Liver (tissue), 8 donors: ENCODE measurements at regions not wholly inside any gene's neighbourhood (a gene's known extent, or its start where the extent isn't known, plus 50 kb on each side); places are given as distances from the start of the nearest gene placed in this dataset.

Experiments
- DNase-seq: peaks from one replicate; pipeline ENCODE4 v3.0.0-alpha.2; 2017; ENCODE audit warnings: low spot score
- H3K27ac ChIP-seq, 2 donors: one replicate each; pipeline ENCODE4 v1.7.0; 2013; ENCODE audit warnings: inconsistent platforms in 2 of 2, low read length in 2 of 2, control low read depth in 1 of 2, low read depth in 1 of 2, mild to moderate bottlenecking in 1 of 2
- H3K27me3 ChIP-seq, 4 donors: one replicate each; pipeline versions ENCODE4 v1.6.1 to v1.7.0; 2013; ENCODE audit warnings: low read length in 3 of 4, inconsistent platforms in 1 of 4, mild to moderate bottlenecking in 1 of 4, moderate library complexity in 1 of 4; ENCODE audit not compliant: control insufficient read depth in 4 of 4, insufficient read depth in 4 of 4
- H3K36me3 ChIP-seq, 4 donors: one replicate each; pipeline versions ENCODE4 v1.6.1 to v1.7.0; 2013; ENCODE audit warnings: low read length in 3 of 4, mild to moderate bottlenecking in 3 of 4, low read depth in 1 of 4, moderate library complexity in 1 of 4; ENCODE audit not compliant: control insufficient read depth in 4 of 4, insufficient read depth in 3 of 4
- H3K4me1 ChIP-seq, 4 donors: one replicate each; pipeline versions ENCODE4 v1.6.1 to v1.7.0; 2013; ENCODE audit warnings: low read length in 3 of 4, mild to moderate bottlenecking in 3 of 4, moderate library complexity in 1 of 4; ENCODE audit not compliant: control insufficient read depth in 4 of 4, insufficient read depth in 4 of 4
- H3K4me3 ChIP-seq, 3 donors: one replicate each; pipeline versions ENCODE4 v1.6.1 to v1.7.0; 2013; ENCODE audit warnings: low read length in 3 of 3, control low read depth in 1 of 3, low read depth in 1 of 3, mild to moderate bottlenecking in 1 of 3
- H3K9ac ChIP-seq, 2 donors: one replicate each; pipeline ENCODE4 v1.7.0; 2013; ENCODE audit warnings: low read length in 2 of 2, mild to moderate bottlenecking in 2 of 2, moderate library complexity in 2 of 2, control low read depth in 1 of 2, low read depth in 1 of 2
- H3K9me3 ChIP-seq, 4 donors: one replicate each; pipeline versions ENCODE4 v1.6.1 to v1.7.0; 2013; ENCODE audit warnings: low read length in 3 of 4; ENCODE audit not compliant: control insufficient read depth in 4 of 4
- EGR1 ChIP-seq, 2 donors: IDR thresholded peaks; 2 replicates each; pipeline ENCODE4 v1.6.1; 2016 to 2018; ENCODE audit warnings: antibody characterized with exemption in 2 of 2, low read depth in 2 of 2
- FOXA1 ChIP-seq: IDR thresholded peaks from 2 replicates; pipeline ENCODE4 v1.6.1; 2016; ENCODE audit warnings: antibody characterized with exemption
- FOXA2 ChIP-seq: IDR thresholded peaks from 2 replicates; pipeline ENCODE4 v1.6.1; 2016; ENCODE audit warnings: antibody characterized with exemption
- GABPA ChIP-seq, 2 donors: IDR thresholded peaks in 1 of 2; conservative IDR thresholded peaks in 1 of 2; 2 replicates each; pipeline ENCODE4 v1.6.1; 2016; ENCODE audit warnings: antibody characterized with exemption in 2 of 2, mild to moderate bottlenecking in 1 of 2, moderate library complexity in 1 of 2
- HNF4G ChIP-seq: IDR thresholded peaks from 2 replicates; pipeline ENCODE4 v1.6.1; 2016; ENCODE audit warnings: antibody characterized with exemption
- JUND ChIP-seq, 2 donors: IDR thresholded peaks; 2 replicates each; pipeline ENCODE4 v1.6.1; 2016; ENCODE audit warnings: antibody characterized with exemption in 2 of 2
- MAX ChIP-seq: IDR thresholded peaks from 2 replicates; pipeline ENCODE4 v1.6.1; 2016; ENCODE audit warnings: antibody characterized with exemption
- NR2F2 ChIP-seq: IDR thresholded peaks from 2 replicates; pipeline ENCODE4 v1.6.1; 2016; ENCODE audit warnings: antibody characterized with exemption
- RAD21 ChIP-seq, 2 donors: IDR thresholded peaks; 2 replicates each; pipeline ENCODE4 v1.6.1; 2016; ENCODE audit warnings: antibody characterized with exemption in 2 of 2, mild to moderate bottlenecking in 2 of 2
- REST ChIP-seq: IDR thresholded peaks from 2 replicates; pipeline ENCODE4 v1.6.1; 2016; ENCODE audit warnings: antibody characterized with exemption, mild to moderate bottlenecking
- RXRA ChIP-seq, 2 donors: IDR thresholded peaks; 2 replicates each; pipeline ENCODE4 v1.6.1; 2017 to 2018; ENCODE audit warnings: antibody characterized with exemption in 2 of 2, mild to moderate bottlenecking in 1 of 2
- SP1 ChIP-seq: IDR thresholded peaks from 2 replicates; pipeline ENCODE4 v1.6.1; 2018; ENCODE audit warnings: antibody characterized with exemption, mild to moderate bottlenecking
- TAF1 ChIP-seq: conservative IDR thresholded peaks from 2 replicates; pipeline ENCODE4 v1.6.1; 2016; ENCODE audit warnings: antibody characterized with exemption, mild to moderate bottlenecking
- YY1 ChIP-seq: IDR thresholded peaks from 2 replicates; pipeline ENCODE4 v1.6.1; 2016; ENCODE audit warnings: antibody characterized with exemption, mild to moderate bottlenecking
- WGBS: extraction: QIAGEN DNeasy Blood & Tissue Kit; methylation state at CpG from one replicate; pipeline ENCODE4 v1.1.7; 2013; 5-methylcytosine and 5-hydroxymethylcytosine counted together
- TF ChIP-seq, protein P1 (sequence below): fragments of 150-350 bp; IDR thresholded peaks from 2 replicates; pipeline ENCODE4 v1.5.1; 2017; ENCODE audit warnings: improper control_type of control experiment, low read depth, low read length; ENCODE audit not compliant: missing input control
- TF ChIP-seq, protein P2 (sequence below): IDR thresholded peaks from 2 replicates; pipeline ENCODE4 v1.6.1; 2016; ENCODE audit warnings: antibody characterized with exemption
- TF ChIP-seq, protein P3 (sequence below): IDR thresholded peaks from 2 replicates; pipeline ENCODE4 v1.6.1; 2016; ENCODE audit warnings: antibody characterized with exemption
- donor health status: healthy.
- donor health status: healthy.
- donor health status: healthy.
- donor health status: healthy.
- donor health status: healthy.

- Histone ChIP-seq H3K9ac (no peak overlapping the region), H3K36me3 (no peaks in the 10 kb centered on the region), H3K4me1 (no peaks in the 10 kb centered on the region), H3K27ac (no peak overlapping the region), H3K4me3 (no peak overlapping the region), H3K9me3 (no peaks in the 10 kb centered on the region), H3K27me3 (no peaks in the 10 kb centered on the region)
- no peak for TF ChIP-seq MAX
- TF ChIP-seq RAD21 (IDR thresholded peaks at IDR 0.05), result peak; percentile 64 to 79
- TF ChIP-seq, protein P1, sequence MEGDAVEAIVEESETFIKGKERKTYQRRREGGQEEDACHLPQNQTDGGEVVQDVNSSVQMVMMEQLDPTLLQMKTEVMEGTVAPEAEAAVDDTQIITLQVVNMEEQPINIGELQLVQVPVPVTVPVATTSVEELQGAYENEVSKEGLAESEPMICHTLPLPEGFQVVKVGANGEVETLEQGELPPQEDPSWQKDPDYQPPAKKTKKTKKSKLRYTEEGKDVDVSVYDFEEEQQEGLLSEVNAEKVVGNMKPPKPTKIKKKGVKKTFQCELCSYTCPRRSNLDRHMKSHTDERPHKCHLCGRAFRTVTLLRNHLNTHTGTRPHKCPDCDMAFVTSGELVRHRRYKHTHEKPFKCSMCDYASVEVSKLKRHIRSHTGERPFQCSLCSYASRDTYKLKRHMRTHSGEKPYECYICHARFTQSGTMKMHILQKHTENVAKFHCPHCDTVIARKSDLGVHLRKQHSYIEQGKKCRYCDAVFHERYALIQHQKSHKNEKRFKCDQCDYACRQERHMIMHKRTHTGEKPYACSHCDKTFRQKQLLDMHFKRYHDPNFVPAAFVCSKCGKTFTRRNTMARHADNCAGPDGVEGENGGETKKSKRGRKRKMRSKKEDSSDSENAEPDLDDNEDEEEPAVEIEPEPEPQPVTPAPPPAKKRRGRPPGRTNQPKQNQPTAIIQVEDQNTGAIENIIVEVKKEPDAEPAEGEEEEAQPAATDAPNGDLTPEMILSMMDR, result peak; percentile 68
- TF ChIP-seq EGR1 (IDR thresholded peaks at IDR 0.05; ENCODE audit: low read depth in 2 of 2), result no peak
- TF ChIP-seq, protein P2, sequence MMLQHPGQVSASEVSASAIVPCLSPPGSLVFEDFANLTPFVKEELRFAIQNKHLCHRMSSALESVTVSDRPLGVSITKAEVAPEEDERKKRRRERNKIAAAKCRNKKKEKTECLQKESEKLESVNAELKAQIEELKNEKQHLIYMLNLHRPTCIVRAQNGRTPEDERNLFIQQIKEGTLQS, result no peak
- TF ChIP-seq SP1, result no peak
- no peak for TF ChIP-seq HNF4G
- WGBS, result 52% methylated on average over 9 of the region's 9 CpGs
- DNase-seq, result no peak
Measured at GRCh38 chr6:44667668-44668390, 280.3 kb downstream of the CDC5L start.

- no peaks in the 10 kb centered on the region for H3K9me3 ChIP-seq
- 78% methylated on average over 8 of the region's 8 CpGs for WGBS
- TF ChIP-seq GABPA (IDR thresholded peaks at IDR 0.05 in 1 of 2, conservative IDR thresholded peaks at IDR 0.05 in 1 of 2) (no peak), FOXA2 (no peak), RXRA (IDR thresholded peaks at IDR 0.05) (no peak), SP1 (no peak), HNF4G (no peak), MAX (no peak), NR2F2 (no peak), YY1 (no peak), TAF1 (no peak), JUND (IDR thresholded peaks at IDR 0.05) (no peak), FOXA1 (no peak), REST (no peak), EGR1 (IDR thresholded peaks at IDR 0.05; ENCODE audit: low read depth in 2 of 2) (no peak)
- TF ChIP-seq, protein P2, result no peak
- TF ChIP-seq, protein P3, sequence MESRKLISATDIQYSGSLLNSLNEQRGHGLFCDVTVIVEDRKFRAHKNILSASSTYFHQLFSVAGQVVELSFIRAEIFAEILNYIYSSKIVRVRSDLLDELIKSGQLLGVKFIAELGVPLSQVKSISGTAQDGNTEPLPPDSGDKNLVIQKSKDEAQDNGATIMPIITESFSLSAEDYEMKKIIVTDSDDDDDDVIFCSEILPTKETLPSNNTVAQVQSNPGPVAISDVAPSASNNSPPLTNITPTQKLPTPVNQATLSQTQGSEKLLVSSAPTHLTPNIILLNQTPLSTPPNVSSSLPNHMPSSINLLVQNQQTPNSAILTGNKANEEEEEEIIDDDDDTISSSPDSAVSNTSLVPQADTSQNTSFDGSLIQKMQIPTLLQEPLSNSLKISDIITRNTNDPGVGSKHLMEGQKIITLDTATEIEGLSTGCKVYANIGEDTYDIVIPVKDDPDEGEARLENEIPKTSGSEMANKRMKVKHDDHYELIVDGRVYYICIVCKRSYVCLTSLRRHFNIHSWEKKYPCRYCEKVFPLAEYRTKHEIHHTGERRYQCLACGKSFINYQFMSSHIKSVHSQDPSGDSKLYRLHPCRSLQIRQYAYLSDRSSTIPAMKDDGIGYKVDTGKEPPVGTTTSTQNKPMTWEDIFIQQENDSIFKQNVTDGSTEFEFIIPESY, result no peak
- TF ChIP-seq, protein P1, result no peak
- DNase-seq, result no peak
- no peaks in the 10 kb centered on the region for H3K36me3 ChIP-seq
- no peak overlapping the region for H3K27ac ChIP-seq
- H3K4me3 ChIP-seq, result no peak overlapping the region
- H3K9ac ChIP-seq, result no peak overlapping the region
- H3K4me1 ChIP-seq, result no peaks in the 10 kb centered on the region
- no peaks in the 10 kb centered on the region for H3K27me3 ChIP-seq
Measured at GRCh38 chr6:44668391-44668930, 281.0 kb downstream of the CDC5L start.
